OCI-LY1 (cell line): ENCODE measurements at regions not wholly inside any gene's neighbourhood (a gene's known extent, or its start where the extent isn't known, plus 50 kb on each side); places are given as distances from the start of the nearest gene placed in this dataset.

Experiments used
- H2AFZ ChIP-seq: fragments of 200-600 bp; sonication (generic), shearing (Covaris generic); 2 replicates; pipeline ENCODE4 v1.6.0; 2014; ENCODE audit warnings: antibody characterized with exemption, mild to moderate bottlenecking, low read length
- H3F3A ChIP-seq: fragments of 200-600 bp; sonication (generic), shearing (Covaris generic); 2 replicates; pipeline ENCODE4 v1.6.0; 2014; ENCODE audit warnings: mild to moderate bottlenecking, antibody characterized with exemption, low read length, moderate library complexity; ENCODE audit not compliant: insufficient read depth
- H3K27ac ChIP-seq: fragments of 200-600 bp; sonication (generic); 2 replicates; pipeline ENCODE4 v1.5.1; 2014; ENCODE audit warnings: low read length, mixed run types, mild to moderate bottlenecking, low read depth; ENCODE audit not compliant: poor library complexity, severe bottlenecking
- H3K27me3 ChIP-seq: fragments of 200-600 bp; sonication (generic); 2 replicates; pipeline ENCODE4 v1.6.0; 2014; ENCODE audit warnings: antibody characterized with exemption, mild to moderate bottlenecking, low read length, moderate library complexity; ENCODE audit not compliant: insufficient read depth
- H3K36me3 ChIP-seq: fragments of 200-600 bp; sonication (generic); 2 replicates; pipeline ENCODE4 v1.6.1; 2014; ENCODE audit warnings: mild to moderate bottlenecking, antibody characterized with exemption, low read length, moderate library complexity, mixed read lengths; ENCODE audit not compliant: insufficient read depth
- H3K4me1 ChIP-seq: fragments of 200-600 bp; sonication (generic); 2 replicates; pipeline ENCODE4 v1.5.1; 2014; ENCODE audit warnings: mild to moderate bottlenecking, low read length, moderate library complexity; ENCODE audit not compliant: insufficient read depth, severe bottlenecking
- H3K4me2 ChIP-seq: fragments of 200-600 bp; sonication (generic), shearing (Covaris generic); 2 replicates; pipeline ENCODE4 v1.6.1; 2014; ENCODE audit warnings: low read length
- H3K4me3 ChIP-seq: fragments of 200-600 bp; sonication (generic); 2 replicates; pipeline ENCODE4 v1.5.1; 2014; ENCODE audit warnings: low read length, low read depth, mild to moderate bottlenecking, mixed read lengths; ENCODE audit not compliant: poor library complexity, severe bottlenecking
- H3K79me2 ChIP-seq: fragments of 200-600 bp; shearing (Covaris generic); 2 replicates; pipeline ENCODE4 v1.6.1; 2016; ENCODE audit warnings: mixed run types, low read length, mixed read lengths; ENCODE audit not compliant: insufficient read depth
- H3K9ac ChIP-seq: fragments of 200-600 bp; sonication (generic), shearing (Covaris generic); 2 replicates; pipeline ENCODE4 v1.6.1; 2014; ENCODE audit warnings: mild to moderate bottlenecking, low read length, mixed read lengths
- H3K9me2 ChIP-seq: fragments of 200-600 bp; sonication (generic), shearing (Covaris generic); 2 replicates; pipeline ENCODE4 v1.6.1; 2014; ENCODE audit warnings: low read depth, mild to moderate bottlenecking, low read length, mixed read lengths
- H3K9me3 ChIP-seq: fragments of 200-600 bp; shearing (Covaris generic); 2 replicates; pipeline ENCODE4 v1.6.1; 2014; ENCODE audit warnings: low read length, mixed read lengths
- H4K20me1 ChIP-seq: fragments of 200-600 bp; sonication (generic), shearing (Covaris generic); 2 replicates; pipeline ENCODE4 v1.6.0; 2016; ENCODE audit warnings: mild to moderate bottlenecking, low read length; ENCODE audit not compliant: insufficient read depth
- EZH2 ChIP-seq: fragments of 200-600 bp; sonication (generic), shearing (Covaris generic); IDR thresholded peaks from 2 replicates; pipeline ENCODE4 v1.8.0; 2017; ENCODE audit warnings: borderline replicate concordance, mixed run types, mild to moderate bottlenecking, antibody characterized with exemption, low read length, moderate library complexity, mixed read lengths
- TF ChIP-seq, protein P1 (sequence below): fragments of 200-600 bp; sonication (generic), shearing (Covaris generic); IDR thresholded peaks from 2 replicates; pipeline ENCODE4 v1.5.1; 2017; ENCODE audit warnings: mild to moderate bottlenecking, antibody characterized with exemption, low read length, moderate library complexity, mixed read lengths

GRCh38 chr16:86965331-86965730 is 351.9 kb downstream of the C16orf95 start:
- Histone ChIP-seq H3K27ac (no peak overlapping the region), H4K20me1 (no peaks in the 10 kb centered on the region), H3K9me3 (no peaks in the 10 kb centered on the region), H3K4me1 (no peaks in the 10 kb centered on the region), H3K4me2 (no peak overlapping the region), H3K4me3 (no peak overlapping the region), H3K27me3 (no peaks in the 10 kb centered on the region), H3F3A (no peaks in the 10 kb centered on the region), H2AFZ (no peak overlapping the region), H3K36me3 (no peaks in the 10 kb centered on the region), H3K79me2 (no peaks in the 10 kb centered on the region), H3K9ac (no peak overlapping the region), H3K9me2 (no peaks in the 10 kb centered on the region)
- TF ChIP-seq, protein P1, sequence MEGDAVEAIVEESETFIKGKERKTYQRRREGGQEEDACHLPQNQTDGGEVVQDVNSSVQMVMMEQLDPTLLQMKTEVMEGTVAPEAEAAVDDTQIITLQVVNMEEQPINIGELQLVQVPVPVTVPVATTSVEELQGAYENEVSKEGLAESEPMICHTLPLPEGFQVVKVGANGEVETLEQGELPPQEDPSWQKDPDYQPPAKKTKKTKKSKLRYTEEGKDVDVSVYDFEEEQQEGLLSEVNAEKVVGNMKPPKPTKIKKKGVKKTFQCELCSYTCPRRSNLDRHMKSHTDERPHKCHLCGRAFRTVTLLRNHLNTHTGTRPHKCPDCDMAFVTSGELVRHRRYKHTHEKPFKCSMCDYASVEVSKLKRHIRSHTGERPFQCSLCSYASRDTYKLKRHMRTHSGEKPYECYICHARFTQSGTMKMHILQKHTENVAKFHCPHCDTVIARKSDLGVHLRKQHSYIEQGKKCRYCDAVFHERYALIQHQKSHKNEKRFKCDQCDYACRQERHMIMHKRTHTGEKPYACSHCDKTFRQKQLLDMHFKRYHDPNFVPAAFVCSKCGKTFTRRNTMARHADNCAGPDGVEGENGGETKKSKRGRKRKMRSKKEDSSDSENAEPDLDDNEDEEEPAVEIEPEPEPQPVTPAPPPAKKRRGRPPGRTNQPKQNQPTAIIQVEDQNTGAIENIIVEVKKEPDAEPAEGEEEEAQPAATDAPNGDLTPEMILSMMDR = no peak
- no peak for TF ChIP-seq EZH2

GRCh38 chr16:86965840-86966550 is 351.2 kb downstream of the C16orf95 start:
- no peak overlapping the region for H3K27ac ChIP-seq
- no peaks in the 10 kb centered on the region for H3K4me1 ChIP-seq
- H3K4me2 ChIP-seq = no peak overlapping the region
- H3K79me2 ChIP-seq = no peaks in the 10 kb centered on the region
- H3K9me3 ChIP-seq = no peaks in the 10 kb centered on the region
- H3K9ac ChIP-seq = no peak overlapping the region
- H3K27me3 ChIP-seq = no peaks in the 10 kb centered on the region
- H4K20me1 ChIP-seq = no peaks in the 10 kb centered on the region
- no peaks in the 10 kb centered on the region for H3K36me3 ChIP-seq
- no peak overlapping the region for H3K4me3 ChIP-seq
- H2AFZ ChIP-seq = no peak overlapping the region
- no peaks in the 10 kb centered on the region for H3F3A ChIP-seq
- H3K9me2 ChIP-seq = no peaks in the 10 kb centered on the region
- no peak for TF ChIP-seq EZH2
- TF ChIP-seq, protein P1 = no peak

DNA sequence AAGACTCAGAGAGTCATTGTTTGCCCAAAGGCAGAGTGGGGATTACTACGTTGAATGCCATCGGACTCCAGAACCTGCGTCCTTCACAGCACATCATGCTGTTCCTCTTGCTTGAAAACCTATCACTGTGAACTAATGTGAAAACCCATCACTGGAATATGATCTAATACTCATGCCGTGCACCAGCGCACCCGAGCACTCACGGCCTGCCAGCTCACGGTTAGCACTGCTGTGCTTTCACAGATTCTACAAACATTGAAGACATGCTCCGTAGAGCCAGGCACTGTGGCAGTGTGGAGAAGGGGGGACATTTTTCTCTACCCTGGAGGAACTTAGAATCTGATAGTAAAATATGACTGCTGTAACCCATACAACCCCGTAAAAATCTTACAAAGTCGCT is 350.4 kb downstream of the C16orf95 start:
- no peaks in the 10 kb centered on the region for H3K9me3 ChIP-seq
- no peaks in the 10 kb centered on the region for H3K36me3 ChIP-seq
- no peak overlapping the region for H3K4me2 ChIP-seq
- H4K20me1 ChIP-seq = no peaks in the 10 kb centered on the region
- H3K9ac ChIP-seq = no peak overlapping the region
- no peak for TF ChIP-seq EZH2
- TF ChIP-seq, protein P1 = no peak
- no peak overlapping the region for H3K4me3 ChIP-seq
- no peaks in the 10 kb centered on the region for H3K27me3 ChIP-seq
- H3F3A ChIP-seq = no peaks in the 10 kb centered on the region
- no peak overlapping the region for H2AFZ ChIP-seq
- H3K27ac ChIP-seq = no peak overlapping the region
- no peaks in the 10 kb centered on the region for H3K79me2 ChIP-seq
- H3K4me1 ChIP-seq = no peaks in the 10 kb centered on the region
- no peaks in the 10 kb centered on the region for H3K9me2 ChIP-seq
